ENCODE measurements at regions not wholly inside any gene's neighbourhood (a gene's known extent, or its start where the extent isn't known, plus 50 kb on each side); places are given as distances from the start of the nearest gene placed in this dataset.

DNA sequence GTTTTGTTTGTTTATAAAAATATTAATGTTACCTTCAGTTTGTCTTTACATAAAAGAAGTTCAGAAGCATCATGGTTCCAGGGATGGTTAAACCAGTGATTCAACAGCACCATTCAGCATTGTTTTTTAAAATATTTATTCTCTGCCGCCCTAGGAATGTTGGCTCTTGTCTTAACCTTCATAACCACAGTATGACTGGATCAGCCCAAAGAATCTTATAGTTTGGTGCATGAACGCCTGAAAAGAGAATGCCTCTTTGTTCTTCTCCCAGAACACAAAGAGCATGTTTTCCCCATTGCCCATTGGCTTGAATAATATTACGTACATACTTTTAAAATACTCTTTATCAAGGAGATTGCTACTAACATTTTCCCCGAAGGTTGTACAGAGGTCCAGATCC, 413.4 kb downstream of the ANXA1 start:
- TF ChIP-seq CTCF (conservative IDR thresholded peaks at IDR 0.05) (no peak), ZFX (IDR thresholded peaks at IDR 0.05) (no peak)

All from C4-2B (cell line).